ENCODE measurements at regions not wholly inside any gene's neighbourhood (a gene's known extent, or its start where the extent isn't known, plus 50 kb on each side); places are given as distances from the start of the nearest gene placed in this dataset.

GRCh38 chr3:43959498-43960447 is 269.0 kb downstream of the ABHD5 start:
- CTCF ChIA-PET, result interaction anchor here (1.5 kb wide), 1 partner anchor 9 kb away, joined by 3 read pairs; no protein-coding TSS in a partner anchor
- POLR2A ChIA-PET, result no interaction called here

GRCh38 chr3:43960448-43960840 is 269.7 kb downstream of the ABHD5 start:
- Histone ChIP-seq H3K79me2 (ENCODE audit: control insufficient read depth, insufficient read depth, low read length) (no peaks in the 10 kb centered on the region), H3K9ac (ENCODE audit: control insufficient read depth, insufficient read depth, low read length) (no peak overlapping the region), H3K4me3 (no peak overlapping the region), H3K27me3 (replicated peaks in 1 of 2; ENCODE audit: control insufficient read depth in 2 of 2, insufficient read depth in 2 of 2, low read length in 1 of 2) (no peaks in the 10 kb centered on the region), H4K20me1 (ENCODE audit: control insufficient read depth, insufficient read depth) (no peaks in the 10 kb centered on the region; the same call in 1 of the 2 replicates), H3K4me1 (ENCODE audit: control insufficient read depth, insufficient read depth, low read length) (peaks cover 30% of the 10 kb centered on the region), H3K36me3 (ENCODE audit: control insufficient read depth in 2 of 2, insufficient read depth in 2 of 2, low read length in 1 of 2) (no peaks in the 10 kb centered on the region), H3K9me3 (replicated peaks; ENCODE audit: control insufficient read depth, insufficient read depth, low read length) (no peaks in the 10 kb centered on the region; the same call in 2 of the 3 replicates), H2AFZ (ENCODE audit: control insufficient read depth, low read depth, low read length) (no peak overlapping the region), H3K27ac (ENCODE audit: control insufficient read depth, insufficient read depth) (no peak overlapping the region), H3K4me2 (ENCODE audit: control insufficient read depth, insufficient read depth) (no peak overlapping the region)
- ChIA-PET POLR2A (no interaction called here), CTCF (interaction anchor here (0.7 to 1.5 kb wide), 3 partner anchors 10 to 107 kb away, joined by 3 read pairs; no protein-coding TSS in a partner anchor), SMC1A (ENCODE audit: uncharacterized antibody, unreplicated experiment) (interaction anchor here (1.4 to 1.7 kb wide), 2 partner anchors 12 to 17 kb away, joined by 3 to 4 read pairs; no protein-coding TSS in a partner anchor), RAD21 (ENCODE audit: unreplicated experiment) (no interaction called here)
- ATAC-seq (no peak), FAIRE-seq (no peak), DNase-seq (ENCODE audit: low read depth, low spot score) (no peak)
- 19% methylated on average over 3 of the region's 3 CpGs for WGBS (ENCODE audit: insufficient coverage, insufficient replicate concordance, low lambda C conversion rate, missing lambda C conversion rate)
- in situ Hi-C loops (cut with MboI), result no loop called here
- BruUV-seq (replicated peaks), result no TSS peak
- intact Hi-C loops (cut with micrococcal nuclease; ENCODE audit: unreplicated experiment), result no loop called here
- TF ChIP-seq POU2F2 (IDR thresholded peaks at IDR 0.05; ENCODE audit: borderline replicate concordance, low read depth, low read length), result no peak
- TF ChIP-seq NFIC (IDR thresholded peaks at IDR 0.05; ENCODE audit: low read depth, low read length), result no peak
- no peak for TF ChIP-seq EGR1 (IDR thresholded peaks at IDR 0.05; ENCODE audit: borderline replicate concordance in 1 of 2, low read depth in 2 of 2, low read length in 2 of 2)
- TF ChIP-seq ZNF384 (IDR thresholded peaks at IDR 0.05; ENCODE audit: borderline replicate concordance, low read depth, low read length), result no peak
- no peak for TF ChIP-seq POLR2AphosphoS5 (IDR thresholded peaks at IDR 0.05; ENCODE audit: low read length)
- no peak for TF ChIP-seq YBX1 (IDR thresholded peaks at IDR 0.05)
- no peak for TF ChIP-seq CBX3 (IDR thresholded peaks at IDR 0.05; ENCODE audit: borderline replicate concordance, low read depth)
- TF ChIP-seq FOXM1 (IDR thresholded peaks at IDR 0.05; ENCODE audit: low read depth, low read length), result no peak
- TF ChIP-seq TBL1XR1 (IDR thresholded peaks at IDR 0.05; ENCODE audit: low read depth, low read length), result no peak
- TF ChIP-seq TARDBP (IDR thresholded peaks at IDR 0.05; ENCODE audit: borderline replicate concordance), result no peak
- no peak for TF ChIP-seq SRF (IDR thresholded peaks at IDR 0.05; ENCODE audit: low read depth in 2 of 2, low read length in 2 of 2)
- TF ChIP-seq YY1 (IDR thresholded peaks at IDR 0.05; ENCODE audit: low read depth, low read length), result no peak
- no peak for TF ChIP-seq IRF3 (IDR thresholded peaks at IDR 0.05)
- no peak for TF ChIP-seq CREM (IDR thresholded peaks at IDR 0.05; ENCODE audit: low read depth)
- no peak for TF ChIP-seq ZZZ3 (IDR thresholded peaks at IDR 0.05; ENCODE audit: control insufficient read depth, insufficient read length, low read depth)

More at GRCh38 chr3:43959498-43960447, 269.0 kb downstream of the ABHD5 start:
- Histone ChIP-seq H2AFZ (ENCODE audit: control insufficient read depth, low read depth, low read length) (no peak overlapping the region), H3K4me1 (ENCODE audit: control insufficient read depth, insufficient read depth, low read length) (peaks cover 25% of the 10 kb centered on the region), H3K36me3 (ENCODE audit: control insufficient read depth in 2 of 2, insufficient read depth in 2 of 2, low read length in 1 of 2) (no peaks in the 10 kb centered on the region), H3K27ac (ENCODE audit: control insufficient read depth, insufficient read depth) (no peak overlapping the region), H3K9me3 (replicated peaks; ENCODE audit: control insufficient read depth, insufficient read depth, low read length) (no peaks in the 10 kb centered on the region; the same call in 2 of the 3 replicates), H3K4me2 (ENCODE audit: control insufficient read depth, insufficient read depth) (no peak overlapping the region), H3K4me3 (no peak overlapping the region), H3K9ac (ENCODE audit: control insufficient read depth, insufficient read depth, low read length) (no peak overlapping the region), H3K79me2 (ENCODE audit: control insufficient read depth, insufficient read depth, low read length) (no peaks in the 10 kb centered on the region), H4K20me1 (ENCODE audit: control insufficient read depth, insufficient read depth) (no peaks in the 10 kb centered on the region; the same call in 1 of the 2 replicates), H3K27me3 (replicated peaks in 1 of 2; ENCODE audit: control insufficient read depth in 2 of 2, insufficient read depth in 2 of 2, low read length in 1 of 2) (no peaks in the 10 kb centered on the region)
- in situ Hi-C loops (cut with MboI) (no loop called here), intact Hi-C loops (cut with micrococcal nuclease; ENCODE audit: unreplicated experiment) (no loop called here)
- DNase-seq (ENCODE audit: low read depth, low spot score) (no peak), ATAC-seq (no peak), FAIRE-seq (no peak)
- BruUV-seq (replicated peaks), result no TSS peak
- ChIA-PET RAD21 (ENCODE audit: unreplicated experiment) (no interaction called here), SMC1A (ENCODE audit: uncharacterized antibody, unreplicated experiment) (interaction anchor here (1.4 to 1.7 kb wide), 3 partner anchors 8 to 17 kb away, joined by 3 to 5 read pairs (median 4); no protein-coding TSS in a partner anchor)
- no peak for TF ChIP-seq TAF1 (IDR thresholded peaks at IDR 0.05; ENCODE audit: borderline replicate concordance, low read depth, low read length)
- no peak for TF ChIP-seq CHD4 (IDR thresholded peaks at IDR 0.05)
- 58% methylated on average over 10 of the region's 10 CpGs for WGBS (ENCODE audit: insufficient coverage, insufficient replicate concordance, low lambda C conversion rate, missing lambda C conversion rate)
